CD8-positive, alpha-beta memory T cell (primary cell): ENCODE measurements at regions not wholly inside any gene's neighbourhood (a gene's known extent, or its start where the extent isn't known, plus 50 kb on each side); places are given as distances from the start of the nearest gene placed in this dataset.

Experiments
- CTCF ChIA-PET: fragments of 350-600 bp; sonication (Branson Sonifier 250); formaldehyde crosslinking; loops from one replicate; lab custom pipeline; 2021; ENCODE audit warnings: antibody characterized with exemption; lab: Charles Lee
- POLR2A ChIA-PET: fragments of 350-600 bp; sonication (Branson Sonifier 250); formaldehyde crosslinking; loops from one replicate; lab custom pipeline; 2021; ENCODE audit warnings: antibody characterized with exemption; lab: Charles Lee
- DNase-seq, 5 donors: peaks; one replicate each; pipeline versions ENCODE4 v3.0.0 to v3.0.0-alpha.2; 2020 to 2022; ENCODE audit warnings: mixed read lengths in 1 of 5
- H3K27ac ChIP-seq: one replicate; pipeline ENCODE4 v1.7.0; 2013; ENCODE audit warnings: low read depth, mild to moderate bottlenecking, low read length, moderate library complexity
- H3K27me3 ChIP-seq: 2 replicates; pipeline ENCODE4 v1.7.0; 2013; ENCODE audit warnings: low read length, mild to moderate bottlenecking; ENCODE audit not compliant: insufficient read depth, poor library complexity, severe bottlenecking
- H3K36me3 ChIP-seq: 2 replicates; pipeline ENCODE4 v1.7.0; 2013; ENCODE audit warnings: mild to moderate bottlenecking, low read length, moderate library complexity; ENCODE audit not compliant: insufficient read depth
- H3K4me1 ChIP-seq: 2 replicates; pipeline ENCODE4 v1.7.0; 2013; ENCODE audit warnings: mild to moderate bottlenecking, low read length, moderate library complexity; ENCODE audit not compliant: insufficient read depth
- H3K4me3 ChIP-seq: 2 replicates; pipeline ENCODE4 v1.7.0; 2013; ENCODE audit warnings: mild to moderate bottlenecking, low read length
- H3K9me3 ChIP-seq: 2 replicates; pipeline ENCODE4 v1.7.0; 2013; ENCODE audit warnings: mild to moderate bottlenecking, low read length
- H3K27ac Mint-ChIP-seq, 8 donors: one replicate each; pipeline ENCODE4 v1.8.0; 2020 to 2021; ENCODE audit warnings: mixed read lengths in 8 of 8, mild to moderate bottlenecking in 6 of 8, inconsistent platforms in 3 of 8, moderate library complexity in 3 of 8
- H3K27me3 Mint-ChIP-seq, 2 donors: one replicate each; pipeline ENCODE4 v1.8.0; 2020 to 2021; ENCODE audit warnings: mixed read lengths in 2 of 2, mild to moderate bottlenecking in 1 of 2, moderate library complexity in 1 of 2
- H3K36me3 Mint-ChIP-seq, 3 donors: one replicate each; pipeline ENCODE4 v1.8.0; 2020 to 2021; ENCODE audit warnings: mixed read lengths in 3 of 3, inconsistent platforms in 1 of 3, mild to moderate bottlenecking in 1 of 3
- H3K4me1 Mint-ChIP-seq, 3 donors: one replicate each; pipeline ENCODE4 v1.8.0; 2020 to 2021; ENCODE audit warnings: mixed read lengths in 3 of 3, inconsistent platforms in 1 of 3, mild to moderate bottlenecking in 1 of 3
- H3K4me3 Mint-ChIP-seq, 7 donors: one replicate each; pipeline ENCODE4 v1.8.0; 2020 to 2021; ENCODE audit warnings: mixed read lengths in 7 of 7, mild to moderate bottlenecking in 6 of 7, moderate library complexity in 4 of 7, inconsistent platforms in 2 of 7
- H3K9me3 Mint-ChIP-seq, 5 donors: one replicate each; pipeline ENCODE4 v1.8.0; 2020 to 2022; ENCODE audit warnings: mixed read lengths in 5 of 5, mild to moderate bottlenecking in 3 of 5, moderate library complexity in 2 of 5, inconsistent platforms in 1 of 5

- H3K4me3 Mint-ChIP-seq = no peak overlapping the region
- CTCF ChIA-PET = no interaction called here
- POLR2A ChIA-PET = no interaction called here
These were observed 123.5 kb upstream of the NDP start for GRCh38 chrX:44096666-44097065.

GRCh38 chrX:44094821-44095530 is 121.8 kb upstream of the NDP start:
- Mint-ChIP-seq H3K9me3 (no peaks in the 10 kb centered on the region), H3K27me3 (peaks cover 0 to 8% of the 10 kb centered on the region in 2 donors), H3K4me3 (no peak overlapping the region), H3K27ac (no peak overlapping the region), H3K36me3 (no peaks in the 10 kb centered on the region), H3K4me1 (no peaks in the 10 kb centered on the region)
- DNase-seq = no peak
- CTCF ChIA-PET = no interaction called here
- Histone ChIP-seq H3K27me3 (no peaks in the 10 kb centered on the region), H3K36me3 (no peaks in the 10 kb centered on the region), H3K4me3 (no peak overlapping the region), H3K4me1 (no peaks in the 10 kb centered on the region), H3K9me3 (no peaks in the 10 kb centered on the region), H3K27ac (no peak overlapping the region)
- POLR2A ChIA-PET = no interaction called here

More at GRCh38 chrX:44096666-44097065, 123.5 kb upstream of the NDP start:
- Histone ChIP-seq H3K9me3 (no peaks in the 10 kb centered on the region), H3K4me3 (no peak overlapping the region), H3K27me3 (no peaks in the 10 kb centered on the region), H3K27ac (no peak overlapping the region), H3K36me3 (no peaks in the 10 kb centered on the region), H3K4me1 (no peaks in the 10 kb centered on the region)
- no peak overlapping the region for H3K27ac Mint-ChIP-seq
- DNase-seq = no peak
- no peaks in the 10 kb centered on the region for H3K9me3 Mint-ChIP-seq
- no peaks in the 10 kb centered on the region for H3K4me1 Mint-ChIP-seq
- H3K36me3 Mint-ChIP-seq = no peaks in the 10 kb centered on the region
- H3K27me3 Mint-ChIP-seq = peaks cover 0 to 11% of the 10 kb centered on the region in 2 donors

- Histone ChIP-seq H3K9me3 (no peaks in the 10 kb centered on the region), H3K27ac (no peak overlapping the region), H3K4me3 (no peak overlapping the region), H3K36me3 (no peaks in the 10 kb centered on the region), H3K4me1 (no peaks in the 10 kb centered on the region), H3K27me3 (no peaks in the 10 kb centered on the region)
- H3K4me1 Mint-ChIP-seq = no peaks in the 10 kb centered on the region
- no peaks in the 10 kb centered on the region for H3K36me3 Mint-ChIP-seq
- POLR2A ChIA-PET = no interaction called here
- H3K9me3 Mint-ChIP-seq = no peaks in the 10 kb centered on the region
- DNase-seq = no peak
- peak overlapping the region in 1 of 8 donors; percentile 43 for H3K27ac Mint-ChIP-seq
- CTCF ChIA-PET = no interaction called here
- peaks cover 0 to 13% of the 10 kb centered on the region in 2 donors for H3K27me3 Mint-ChIP-seq
- no peak overlapping the region for H3K4me3 Mint-ChIP-seq
These were observed 120.2 kb upstream of the NDP start for GRCh38 chrX:44093431-44093830.

- Mint-ChIP-seq H3K36me3 (no peaks in the 10 kb centered on the region), H3K27ac (no peak overlapping the region), H3K4me3 (no peak overlapping the region), H3K27me3 (peaks cover 0 to 13% of the 10 kb centered on the region in 2 donors), H3K9me3 (no peaks in the 10 kb centered on the region), H3K4me1 (no peaks in the 10 kb centered on the region)
- Histone ChIP-seq H3K9me3 (no peaks in the 10 kb centered on the region), H3K4me1 (no peaks in the 10 kb centered on the region), H3K27me3 (no peaks in the 10 kb centered on the region), H3K27ac (no peak overlapping the region), H3K4me3 (no peak overlapping the region), H3K36me3 (no peaks in the 10 kb centered on the region)
- DNase-seq = no peak
- POLR2A ChIA-PET = no interaction called here
- CTCF ChIA-PET = no interaction called here
These were observed 119.6 kb upstream of the NDP start for GRCh38 chrX:44092778-44093177.

GRCh38 chrX:44088510-44089144 is 115.4 kb upstream of the NDP start:
- Histone ChIP-seq H3K27me3 (no peaks in the 10 kb centered on the region), H3K4me3 (no peak overlapping the region), H3K36me3 (no peaks in the 10 kb centered on the region), H3K27ac (no peak overlapping the region), H3K4me1 (no peaks in the 10 kb centered on the region), H3K9me3 (no peaks in the 10 kb centered on the region)
- no peak overlapping the region for H3K4me3 Mint-ChIP-seq
- POLR2A ChIA-PET = no interaction called here
- no peaks in the 10 kb centered on the region for H3K9me3 Mint-ChIP-seq
- CTCF ChIA-PET = no interaction called here
- no peaks in the 10 kb centered on the region for H3K4me1 Mint-ChIP-seq
- DNase-seq = no peak
- no peak overlapping the region for H3K27ac Mint-ChIP-seq
- H3K27me3 Mint-ChIP-seq = peaks cover 0 to 13% of the 10 kb centered on the region in 2 donors
- no peaks in the 10 kb centered on the region for H3K36me3 Mint-ChIP-seq

- Mint-ChIP-seq H3K4me1 (no peaks in the 10 kb centered on the region), H3K27ac (no peak overlapping the region), H3K36me3 (no peaks in the 10 kb centered on the region), H3K9me3 (no peaks in the 10 kb centered on the region), H3K4me3 (no peak overlapping the region), H3K27me3 (peaks cover 0 to 16% of the 10 kb centered on the region in 2 donors)
- Histone ChIP-seq H3K27ac (no peak overlapping the region), H3K27me3 (no peaks in the 10 kb centered on the region), H3K4me1 (no peaks in the 10 kb centered on the region), H3K9me3 (no peaks in the 10 kb centered on the region), H3K4me3 (no peak overlapping the region), H3K36me3 (no peaks in the 10 kb centered on the region)
- DNase-seq = no peak
- ChIA-PET CTCF (no interaction called here), POLR2A (no interaction called here)
These were observed 112.0 kb upstream of the NDP start for GRCh38 chrX:44085209-44085608.

GRCh38 chrX:44082829-44083228 is 109.6 kb upstream of the NDP start:
- H3K4me1 Mint-ChIP-seq = no peaks in the 10 kb centered on the region
- H3K36me3 Mint-ChIP-seq = no peaks in the 10 kb centered on the region
- H3K27ac Mint-ChIP-seq = no peak overlapping the region
- no peak overlapping the region for H3K4me3 ChIP-seq
- H3K27ac ChIP-seq = no peak overlapping the region
- H3K9me3 ChIP-seq = no peaks in the 10 kb centered on the region
- no peaks in the 10 kb centered on the region for H3K27me3 ChIP-seq
- POLR2A ChIA-PET = no interaction called here
- peaks cover 0 to 5% (median 0%) of the 10 kb centered on the region in 5 donors for H3K9me3 Mint-ChIP-seq
- H3K36me3 ChIP-seq = no peaks in the 10 kb centered on the region
- H3K27me3 Mint-ChIP-seq = peaks cover 0 to 11% of the 10 kb centered on the region in 2 donors
- DNase-seq = no peak
- CTCF ChIA-PET = no interaction called here
- H3K4me3 Mint-ChIP-seq = no peak overlapping the region
- no peaks in the 10 kb centered on the region for H3K4me1 ChIP-seq

GRCh38 chrX:44080083-44080482 is 106.9 kb upstream of the NDP start:
- Mint-ChIP-seq H3K4me1 (peaks cover 0 to 12% (median 7%) of the 10 kb centered on the region in 3 donors), H3K27me3 (peaks cover 5 to 14% of the 10 kb centered on the region in 2 donors), H3K9me3 (peaks cover 0 to 9% (median 2%) of the 10 kb centered on the region in 5 donors), H3K36me3 (no peaks in the 10 kb centered on the region), H3K4me3 (no peak overlapping the region), H3K27ac (no peak overlapping the region)
- ChIA-PET POLR2A (no interaction called here), CTCF (no interaction called here)
- H3K4me1 ChIP-seq = no peaks in the 10 kb centered on the region
- H3K36me3 ChIP-seq = no peaks in the 10 kb centered on the region
- no peaks in the 10 kb centered on the region for H3K27me3 ChIP-seq
- no peaks in the 10 kb centered on the region for H3K9me3 ChIP-seq
- no peak overlapping the region for H3K4me3 ChIP-seq
- DNase-seq = no peak
- H3K27ac ChIP-seq = no peak overlapping the region
